ENCODE measurements at regions not wholly inside any gene's neighbourhood (a gene's known extent, or its start where the extent isn't known, plus 50 kb on each side); places are given as distances from the start of the nearest gene placed in this dataset.

DNA sequence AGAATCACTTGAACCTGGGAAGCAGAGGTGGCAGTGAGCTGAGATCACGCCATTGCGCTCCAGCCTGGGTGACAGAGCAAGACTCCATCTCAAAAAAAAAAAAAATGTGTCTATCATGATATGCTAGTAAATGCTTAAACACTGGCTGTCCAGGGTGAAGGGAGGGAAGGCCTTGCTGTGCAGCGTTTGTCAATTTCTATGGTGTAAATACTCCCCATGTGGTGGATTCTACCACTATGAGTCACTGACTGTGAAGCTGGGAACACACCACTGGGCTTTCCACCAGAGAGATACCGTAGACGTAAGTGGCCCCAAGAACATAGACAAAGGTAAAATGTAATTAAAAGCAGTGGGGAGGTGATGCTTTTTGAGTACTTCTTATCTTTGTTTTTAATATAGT, 51.3 kb upstream of the LEF1 start:
- TF ChIP-seq, protein P1, sequence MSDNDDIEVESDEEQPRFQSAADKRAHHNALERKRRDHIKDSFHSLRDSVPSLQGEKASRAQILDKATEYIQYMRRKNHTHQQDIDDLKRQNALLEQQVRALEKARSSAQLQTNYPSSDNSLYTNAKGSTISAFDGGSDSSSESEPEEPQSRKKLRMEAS (IDR thresholded peaks at IDR 0.05; ENCODE audit: low read depth): no peak
- TF ChIP-seq SIN3A (IDR thresholded peaks at IDR 0.05; ENCODE audit: borderline replicate concordance, low read depth, low read length): no peak
- no peak for TF ChIP-seq EP300 (IDR thresholded peaks at IDR 0.05; ENCODE audit: borderline replicate concordance in 1 of 2, low read depth in 1 of 2, low read length in 1 of 2)
- TF ChIP-seq NRF1 (IDR thresholded peaks at IDR 0.05; ENCODE audit: low read depth, low read length): no peak
- TF ChIP-seq NFIC (IDR thresholded peaks at IDR 0.05; ENCODE audit: borderline replicate concordance): no peak
- TF ChIP-seq GABPA (IDR thresholded peaks at IDR 0.05; ENCODE audit: low read depth): no peak
- no peak for TF ChIP-seq FOXM1 (IDR thresholded peaks at IDR 0.05; ENCODE audit: low read depth)
- TF ChIP-seq, protein P2, sequence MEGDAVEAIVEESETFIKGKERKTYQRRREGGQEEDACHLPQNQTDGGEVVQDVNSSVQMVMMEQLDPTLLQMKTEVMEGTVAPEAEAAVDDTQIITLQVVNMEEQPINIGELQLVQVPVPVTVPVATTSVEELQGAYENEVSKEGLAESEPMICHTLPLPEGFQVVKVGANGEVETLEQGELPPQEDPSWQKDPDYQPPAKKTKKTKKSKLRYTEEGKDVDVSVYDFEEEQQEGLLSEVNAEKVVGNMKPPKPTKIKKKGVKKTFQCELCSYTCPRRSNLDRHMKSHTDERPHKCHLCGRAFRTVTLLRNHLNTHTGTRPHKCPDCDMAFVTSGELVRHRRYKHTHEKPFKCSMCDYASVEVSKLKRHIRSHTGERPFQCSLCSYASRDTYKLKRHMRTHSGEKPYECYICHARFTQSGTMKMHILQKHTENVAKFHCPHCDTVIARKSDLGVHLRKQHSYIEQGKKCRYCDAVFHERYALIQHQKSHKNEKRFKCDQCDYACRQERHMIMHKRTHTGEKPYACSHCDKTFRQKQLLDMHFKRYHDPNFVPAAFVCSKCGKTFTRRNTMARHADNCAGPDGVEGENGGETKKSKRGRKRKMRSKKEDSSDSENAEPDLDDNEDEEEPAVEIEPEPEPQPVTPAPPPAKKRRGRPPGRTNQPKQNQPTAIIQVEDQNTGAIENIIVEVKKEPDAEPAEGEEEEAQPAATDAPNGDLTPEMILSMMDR (IDR thresholded peaks at IDR 0.05): no peak
- TF ChIP-seq FOSL2 (IDR thresholded peaks at IDR 0.05; ENCODE audit: borderline replicate concordance, low read depth): no peak
- TF ChIP-seq, protein P3, sequence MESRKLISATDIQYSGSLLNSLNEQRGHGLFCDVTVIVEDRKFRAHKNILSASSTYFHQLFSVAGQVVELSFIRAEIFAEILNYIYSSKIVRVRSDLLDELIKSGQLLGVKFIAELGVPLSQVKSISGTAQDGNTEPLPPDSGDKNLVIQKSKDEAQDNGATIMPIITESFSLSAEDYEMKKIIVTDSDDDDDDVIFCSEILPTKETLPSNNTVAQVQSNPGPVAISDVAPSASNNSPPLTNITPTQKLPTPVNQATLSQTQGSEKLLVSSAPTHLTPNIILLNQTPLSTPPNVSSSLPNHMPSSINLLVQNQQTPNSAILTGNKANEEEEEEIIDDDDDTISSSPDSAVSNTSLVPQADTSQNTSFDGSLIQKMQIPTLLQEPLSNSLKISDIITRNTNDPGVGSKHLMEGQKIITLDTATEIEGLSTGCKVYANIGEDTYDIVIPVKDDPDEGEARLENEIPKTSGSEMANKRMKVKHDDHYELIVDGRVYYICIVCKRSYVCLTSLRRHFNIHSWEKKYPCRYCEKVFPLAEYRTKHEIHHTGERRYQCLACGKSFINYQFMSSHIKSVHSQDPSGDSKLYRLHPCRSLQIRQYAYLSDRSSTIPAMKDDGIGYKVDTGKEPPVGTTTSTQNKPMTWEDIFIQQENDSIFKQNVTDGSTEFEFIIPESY (IDR thresholded peaks at IDR 0.05; ENCODE audit: borderline replicate concordance, low read depth): no peak
- no peak for TF ChIP-seq MEF2A (IDR thresholded peaks at IDR 0.05; ENCODE audit: borderline replicate concordance, low read depth)
- TF ChIP-seq JUND (IDR thresholded peaks at IDR 0.05): no peak
- TF ChIP-seq GATA2 (CRISPR knock-in tag; IDR thresholded peaks at IDR 0.05): no peak
- Histone ChIP-seq H3K9me3 (no peaks in the 10 kb centered on the region), H3F3A (replicated peaks; ENCODE audit: insufficient read depth) (no peaks in the 10 kb centered on the region), H3K79me2 (ENCODE audit: insufficient read depth) (no peaks in the 10 kb centered on the region), H3K36me3 (replicated peaks in 1 of 2; ENCODE audit: control insufficient read depth in 1 of 2, insufficient read depth in 2 of 2, low read length in 1 of 2) (no peaks in the 10 kb centered on the region), H3K9ac (no peak overlapping the region), H3K4me3 (ENCODE audit: low read depth in 2 of 2, low read length in 1 of 2) (no peak overlapping the region), H3K4me2 (no peak overlapping the region), H2AFZ (ENCODE audit: low read depth) (no peak overlapping the region), H4K20me1 (ENCODE audit: insufficient read depth) (no peaks in the 10 kb centered on the region), H3K4me1 (ENCODE audit: control insufficient read depth in 1 of 2, insufficient read depth in 2 of 2, low read depth in 1 of 2, low read length in 1 of 2) (peaks cover 0 to 3% of the 10 kb centered on the region in 2 experiments; a peak in 1 of 4 replicates), H3K27me3 (ENCODE audit: insufficient read depth) (no peaks in the 10 kb centered on the region), H3K9me2 (no peaks in the 10 kb centered on the region), H3K27ac (ENCODE audit: low read depth in 2 of 2, low read length in 1 of 2) (no peak overlapping the region)
- 15% methylated on average over 5 of the region's 5 CpGs for WGBS (ENCODE audit: low lambda C conversion rate)
- no peak for DNase-seq
- POLR2A ChIA-PET: no interaction called here
- CTCF ChIA-PET: interaction anchor here (1.3 kb wide), 1 partner anchor 9 kb away, joined by 3 read pairs; no protein-coding TSS in a partner anchor
